Activated CD4-positive, alpha-beta T cell treated with anti-CD3 and anti-CD28 coated beads for 48 hours (primary cell): ENCODE measurements at regions not wholly inside any gene's neighbourhood (a gene's known extent, or its start where the extent isn't known, plus 50 kb on each side); places are given as distances from the start of the nearest gene placed in this dataset.

Source experiments
- DNase-seq: peaks from one replicate; pipeline ENCODE4 v3.0.0-alpha.2; 2020

DNA sequence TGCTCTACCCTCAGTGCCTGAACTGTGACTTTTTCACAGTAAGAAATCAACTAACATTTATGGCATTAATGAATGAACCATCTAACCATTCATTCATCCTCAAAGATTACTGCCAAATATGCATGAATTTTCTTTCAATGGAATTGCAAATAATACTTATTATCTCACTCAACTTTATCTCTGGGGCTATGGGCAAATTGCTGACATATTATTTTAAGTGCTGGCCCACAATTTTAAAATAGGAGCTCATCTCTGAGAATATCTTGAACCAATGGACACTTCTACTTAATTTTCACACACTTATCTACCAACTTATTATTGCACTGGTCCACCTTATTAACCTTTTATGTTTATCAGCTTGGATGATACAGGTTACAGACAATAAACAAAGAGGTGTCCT lies 182.8 kb downstream of the RBM43 start:
- no peak for DNase-seq

DNA sequence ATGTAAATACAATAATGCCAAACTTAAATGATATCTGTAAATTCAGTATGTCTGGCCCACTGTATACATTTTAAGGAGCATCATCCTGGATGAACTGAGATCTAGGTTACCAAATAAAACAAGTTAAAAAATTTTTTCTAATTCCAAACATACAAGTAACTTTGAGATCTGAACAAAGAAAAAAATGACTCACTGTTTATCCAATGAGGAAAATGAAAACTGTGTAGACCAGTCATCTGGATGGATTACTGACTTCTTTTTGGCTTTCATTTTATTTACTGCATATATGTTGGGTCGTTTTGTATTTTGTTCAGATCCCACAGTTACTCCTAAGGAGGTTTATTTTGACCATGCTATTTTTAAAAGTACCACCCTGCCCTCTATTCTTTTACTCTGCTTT lies 189.8 kb downstream of the RBM43 start:
- no peak for DNase-seq

DNA sequence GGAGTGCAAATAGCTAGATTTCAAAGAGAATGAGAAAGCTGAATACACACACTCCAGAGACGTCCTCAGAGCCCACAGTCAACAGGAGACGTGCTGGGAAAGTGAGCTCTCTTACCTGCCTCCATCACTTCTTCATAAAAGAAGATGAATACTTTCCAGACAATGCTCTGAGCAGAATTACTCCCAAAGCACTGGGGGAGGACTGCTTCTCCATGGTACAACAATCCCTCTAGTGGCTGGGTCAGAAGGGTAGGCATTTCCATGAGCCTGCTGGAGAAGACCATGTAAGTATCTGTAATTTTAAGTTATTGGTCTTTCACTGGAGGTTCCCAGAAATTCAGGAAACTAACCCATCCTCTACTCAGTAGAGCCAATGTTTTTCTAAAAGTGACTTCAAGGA lies 190.3 kb downstream of the RBM43 start:
- no peak for DNase-seq

- no peak for DNase-seq
Measured at GRCh38 chr2:151070253-151070652, 191.4 kb downstream of the RBM43 start.

GRCh38 chr2:151067658-151068369 lies 193.8 kb downstream of the RBM43 start:
- no peak for DNase-seq

DNA sequence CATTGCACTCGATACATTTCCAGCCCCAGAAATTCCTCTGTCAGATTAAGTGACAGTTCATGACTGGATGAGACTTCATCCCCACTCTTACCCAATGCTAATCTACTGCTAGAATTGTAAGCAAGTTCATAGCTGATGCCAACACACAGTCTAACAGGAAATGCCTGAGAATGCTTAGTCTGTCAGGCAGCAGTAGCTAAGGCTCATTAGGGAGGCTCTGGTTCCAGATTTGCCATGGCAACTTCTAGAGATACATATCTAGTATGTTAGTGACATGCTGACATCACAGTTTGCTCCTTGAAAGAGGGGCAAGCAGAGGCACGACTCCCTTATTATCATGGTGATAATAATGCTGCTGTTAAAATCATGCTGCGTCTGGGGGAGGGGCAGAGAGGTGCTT lies 198.4 kb downstream of the RBM43 start:
- no peak for DNase-seq

- DNase-seq, result no peak
Measured at GRCh38 chr2:151060287-151060686, 201.4 kb downstream of the RBM43 start.

- no peak for DNase-seq
Measured at GRCh38 chr2:151056870-151057269, 204.8 kb downstream of the RBM43 start.

GRCh38 chr2:151053661-151053990 lies 208.0 kb downstream of the RBM43 start:
- no peak for DNase-seq

GRCh38 chr2:151052850-151053660 lies 208.6 kb downstream of the RBM43 start:
- DNase-seq, result no peak

GRCh38 chr2:151051574-151052220 lies 210.0 kb downstream of the RBM43 start:
- peak; percentile 35 for DNase-seq

GRCh38 chr2:151049746-151050145 lies 211.9 kb downstream of the RBM43 start:
- DNase-seq, result no peak

- no peak for DNase-seq
Measured at GRCh38 chr2:151048331-151049054, 213.2 kb downstream of the RBM43 start.

- DNase-seq, result no peak
Measured at GRCh38 chr2:151043484-151043883, 218.2 kb downstream of the RBM43 start.

DNA sequence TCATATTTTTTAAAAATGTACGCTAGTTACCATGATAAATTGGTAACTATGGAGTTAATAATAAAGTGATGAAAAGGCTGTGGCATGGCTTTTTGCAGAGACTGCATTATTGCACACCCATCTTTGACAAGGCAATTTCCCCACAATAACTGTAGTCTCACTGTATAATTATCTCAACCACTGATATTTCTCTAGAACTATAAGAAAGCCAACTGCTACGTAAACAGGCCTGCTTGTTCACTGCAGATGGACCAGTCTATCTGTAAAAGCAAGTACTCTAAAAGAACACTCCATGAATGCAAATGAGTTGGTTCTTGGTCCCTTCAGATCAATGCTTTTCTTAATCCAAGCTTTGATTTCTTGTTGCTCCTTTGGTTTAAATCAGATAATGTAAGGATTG lies 218.7 kb downstream of the RBM43 start:
- DNase-seq, result no peak

- DNase-seq, result no peak
Measured at GRCh38 chr2:151040039-151040438, 221.6 kb downstream of the RBM43 start.

- no peak for DNase-seq
Measured at GRCh38 chr2:151038516-151038915, 223.1 kb downstream of the RBM43 start.

DNA sequence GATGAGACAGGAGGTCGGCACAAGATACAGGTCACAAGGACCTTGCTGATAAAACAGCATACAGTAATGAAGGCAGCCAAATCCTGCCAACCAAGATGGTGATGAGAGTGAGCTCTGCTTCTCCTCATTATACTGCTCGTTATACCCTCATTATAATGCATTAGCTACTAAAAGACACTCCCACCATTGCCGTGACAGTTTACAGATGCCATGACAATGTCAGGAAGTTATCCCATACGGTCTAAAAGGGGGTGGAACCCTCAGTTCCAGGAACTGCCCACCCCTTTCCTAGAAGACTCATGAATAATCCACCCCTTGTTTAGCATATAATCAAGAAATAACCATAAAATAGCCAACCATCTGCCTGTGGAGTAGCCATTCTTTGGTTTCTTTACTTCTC lies 224.2 kb downstream of the RBM43 start:
- DNase-seq, result no peak

- no peak for DNase-seq
Measured at GRCh38 chr2:151033271-151034248, 228.1 kb downstream of the RBM43 start.

- DNase-seq, result no peak
Measured at GRCh38 chr2:151032741-151033191, 228.9 kb downstream of the RBM43 start.

DNA sequence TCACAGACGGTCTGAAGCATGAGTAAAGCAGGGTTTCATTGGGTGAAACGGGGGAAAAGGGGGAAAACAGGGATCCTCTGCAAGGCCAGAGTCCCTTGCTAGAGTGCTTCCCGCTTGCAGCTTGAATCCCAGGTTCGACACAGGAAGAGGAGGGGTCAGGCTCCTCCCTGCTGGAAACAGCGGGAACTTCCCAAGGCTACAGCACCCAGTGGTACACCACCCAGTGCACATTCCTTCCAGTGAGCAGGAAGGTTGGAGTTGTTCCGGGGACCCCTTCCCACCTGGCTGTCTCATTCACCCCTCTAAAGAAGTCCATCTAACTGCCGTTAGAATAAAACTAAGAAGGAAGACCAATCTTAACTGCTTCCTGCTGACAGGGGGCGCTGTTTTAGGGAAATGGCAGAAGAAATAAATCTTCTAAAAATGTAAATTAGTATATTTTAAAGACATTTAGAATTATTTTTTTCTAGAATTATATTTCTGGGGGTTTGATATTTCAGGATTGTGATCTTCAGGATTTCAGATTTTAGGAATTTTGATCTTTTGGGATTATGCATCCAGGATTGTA lies 230.9 kb downstream of the RBM43 start:
- peak; percentile 31 for DNase-seq
